ENCODE measurements at regions not wholly inside any gene's neighbourhood (a gene's known extent, or its start where the extent isn't known, plus 50 kb on each side); places are given as distances from the start of the nearest gene placed in this dataset.
"Not testable (repeated sequence)": the region's sequence is repeated elsewhere in the genome, so short reads cannot be mapped to it uniquely, and the experiment has no call there.

DNA sequence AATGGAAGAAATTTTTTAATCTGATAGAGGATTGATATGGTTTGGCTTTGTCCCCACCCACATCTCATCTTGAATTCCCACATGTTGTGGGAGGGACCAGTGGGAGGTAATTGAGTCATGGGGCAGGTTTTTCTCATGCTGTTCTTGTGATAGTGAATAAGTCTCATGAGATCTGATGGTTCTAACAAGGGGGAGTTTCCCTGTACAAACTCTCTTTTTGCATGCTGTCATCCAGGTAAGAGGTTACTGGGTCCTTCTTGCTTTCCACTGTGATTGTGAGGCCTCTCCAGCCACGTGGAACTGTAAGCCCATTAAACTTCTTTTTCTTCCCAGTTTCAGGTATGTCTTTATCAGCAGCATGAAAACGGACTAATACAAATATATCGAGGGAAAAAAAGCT, 132.5 kb downstream of the DSEL start:
- TF ChIP-seq, protein P1, sequence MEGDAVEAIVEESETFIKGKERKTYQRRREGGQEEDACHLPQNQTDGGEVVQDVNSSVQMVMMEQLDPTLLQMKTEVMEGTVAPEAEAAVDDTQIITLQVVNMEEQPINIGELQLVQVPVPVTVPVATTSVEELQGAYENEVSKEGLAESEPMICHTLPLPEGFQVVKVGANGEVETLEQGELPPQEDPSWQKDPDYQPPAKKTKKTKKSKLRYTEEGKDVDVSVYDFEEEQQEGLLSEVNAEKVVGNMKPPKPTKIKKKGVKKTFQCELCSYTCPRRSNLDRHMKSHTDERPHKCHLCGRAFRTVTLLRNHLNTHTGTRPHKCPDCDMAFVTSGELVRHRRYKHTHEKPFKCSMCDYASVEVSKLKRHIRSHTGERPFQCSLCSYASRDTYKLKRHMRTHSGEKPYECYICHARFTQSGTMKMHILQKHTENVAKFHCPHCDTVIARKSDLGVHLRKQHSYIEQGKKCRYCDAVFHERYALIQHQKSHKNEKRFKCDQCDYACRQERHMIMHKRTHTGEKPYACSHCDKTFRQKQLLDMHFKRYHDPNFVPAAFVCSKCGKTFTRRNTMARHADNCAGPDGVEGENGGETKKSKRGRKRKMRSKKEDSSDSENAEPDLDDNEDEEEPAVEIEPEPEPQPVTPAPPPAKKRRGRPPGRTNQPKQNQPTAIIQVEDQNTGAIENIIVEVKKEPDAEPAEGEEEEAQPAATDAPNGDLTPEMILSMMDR (tag by site-specific recombination; IDR thresholded peaks at IDR 0.05): not testable (repeated sequence)
- TF ChIP-seq, protein P2, sequence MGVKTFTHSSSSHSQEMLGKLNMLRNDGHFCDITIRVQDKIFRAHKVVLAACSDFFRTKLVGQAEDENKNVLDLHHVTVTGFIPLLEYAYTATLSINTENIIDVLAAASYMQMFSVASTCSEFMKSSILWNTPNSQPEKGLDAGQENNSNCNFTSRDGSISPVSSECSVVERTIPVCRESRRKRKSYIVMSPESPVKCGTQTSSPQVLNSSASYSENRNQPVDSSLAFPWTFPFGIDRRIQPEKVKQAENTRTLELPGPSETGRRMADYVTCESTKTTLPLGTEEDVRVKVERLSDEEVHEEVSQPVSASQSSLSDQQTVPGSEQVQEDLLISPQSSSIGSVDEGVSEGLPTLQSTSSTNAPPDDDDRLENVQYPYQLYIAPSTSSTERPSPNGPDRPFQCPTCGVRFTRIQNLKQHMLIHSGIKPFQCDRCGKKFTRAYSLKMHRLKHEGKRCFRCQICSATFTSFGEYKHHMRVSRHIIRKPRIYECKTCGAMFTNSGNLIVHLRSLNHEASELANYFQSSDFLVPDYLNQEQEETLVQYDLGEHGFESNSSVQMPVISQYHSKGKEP (tag by site-specific recombination; IDR thresholded peaks at IDR 0.05): not testable (repeated sequence)
- not testable (repeated sequence) for TF ChIP-seq KLF9 (tag by site-specific recombination; IDR thresholded peaks at IDR 0.05; ENCODE audit: low read depth); YY1 (tag by site-specific recombination; IDR thresholded peaks at IDR 0.05)
- TF ChIP-seq, protein P3, sequence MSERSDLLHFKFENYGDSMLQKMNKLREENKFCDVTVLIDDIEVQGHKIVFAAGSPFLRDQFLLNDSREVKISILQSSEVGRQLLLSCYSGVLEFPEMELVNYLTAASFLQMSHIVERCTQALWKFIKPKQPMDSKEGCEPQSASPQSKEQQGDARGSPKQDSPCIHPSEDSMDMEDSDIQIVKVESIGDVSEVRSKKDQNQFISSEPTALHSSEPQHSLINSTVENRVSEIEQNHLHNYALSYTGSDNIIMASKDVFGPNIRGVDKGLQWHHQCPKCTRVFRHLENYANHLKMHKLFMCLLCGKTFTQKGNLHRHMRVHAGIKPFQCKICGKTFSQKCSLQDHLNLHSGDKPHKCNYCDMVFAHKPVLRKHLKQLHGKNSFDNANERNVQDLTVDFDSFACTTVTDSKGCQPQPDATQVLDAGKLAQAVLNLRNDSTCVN (tag by site-specific recombination; optimal IDR thresholded peaks at IDR 0.05): not testable (repeated sequence)
- TF ChIP-seq, protein P4, sequence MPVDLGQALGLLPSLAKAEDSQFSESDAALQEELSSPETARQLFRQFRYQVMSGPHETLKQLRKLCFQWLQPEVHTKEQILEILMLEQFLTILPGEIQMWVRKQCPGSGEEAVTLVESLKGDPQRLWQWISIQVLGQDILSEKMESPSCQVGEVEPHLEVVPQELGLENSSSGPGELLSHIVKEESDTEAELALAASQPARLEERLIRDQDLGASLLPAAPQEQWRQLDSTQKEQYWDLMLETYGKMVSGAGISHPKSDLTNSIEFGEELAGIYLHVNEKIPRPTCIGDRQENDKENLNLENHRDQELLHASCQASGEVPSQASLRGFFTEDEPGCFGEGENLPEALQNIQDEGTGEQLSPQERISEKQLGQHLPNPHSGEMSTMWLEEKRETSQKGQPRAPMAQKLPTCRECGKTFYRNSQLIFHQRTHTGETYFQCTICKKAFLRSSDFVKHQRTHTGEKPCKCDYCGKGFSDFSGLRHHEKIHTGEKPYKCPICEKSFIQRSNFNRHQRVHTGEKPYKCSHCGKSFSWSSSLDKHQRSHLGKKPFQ (tag by site-specific recombination; IDR thresholded peaks at IDR 0.05): not testable (repeated sequence)
